ENCODE measurements at regions not wholly inside any gene's neighbourhood (a gene's known extent, or its start where the extent isn't known, plus 50 kb on each side); places are given as distances from the start of the nearest gene placed in this dataset.

DNA sequence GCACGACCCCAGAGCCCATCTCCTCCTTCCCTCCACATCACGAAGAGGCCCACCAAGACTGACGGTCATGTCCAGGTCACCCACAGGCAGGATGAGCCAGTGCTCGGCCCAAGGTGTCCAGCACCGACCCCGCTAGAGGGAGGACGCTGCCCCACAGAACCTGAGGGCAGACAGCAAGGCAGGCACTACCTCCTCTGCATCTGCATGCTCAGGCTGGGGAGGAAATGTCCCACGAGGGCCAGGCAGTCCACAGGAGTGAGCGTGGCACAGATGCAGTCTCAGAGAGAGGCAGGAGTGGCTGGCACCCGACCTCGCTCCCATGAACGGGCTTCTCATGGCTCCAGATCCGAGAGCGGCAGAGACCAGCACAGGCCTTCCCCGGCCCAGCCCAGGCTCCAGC lies 133.2 kb downstream of the TUBA3C start:
- ATAC-seq (ENCODE audit: low FRiP score) = no peak
- TF ChIP-seq, protein P1, sequence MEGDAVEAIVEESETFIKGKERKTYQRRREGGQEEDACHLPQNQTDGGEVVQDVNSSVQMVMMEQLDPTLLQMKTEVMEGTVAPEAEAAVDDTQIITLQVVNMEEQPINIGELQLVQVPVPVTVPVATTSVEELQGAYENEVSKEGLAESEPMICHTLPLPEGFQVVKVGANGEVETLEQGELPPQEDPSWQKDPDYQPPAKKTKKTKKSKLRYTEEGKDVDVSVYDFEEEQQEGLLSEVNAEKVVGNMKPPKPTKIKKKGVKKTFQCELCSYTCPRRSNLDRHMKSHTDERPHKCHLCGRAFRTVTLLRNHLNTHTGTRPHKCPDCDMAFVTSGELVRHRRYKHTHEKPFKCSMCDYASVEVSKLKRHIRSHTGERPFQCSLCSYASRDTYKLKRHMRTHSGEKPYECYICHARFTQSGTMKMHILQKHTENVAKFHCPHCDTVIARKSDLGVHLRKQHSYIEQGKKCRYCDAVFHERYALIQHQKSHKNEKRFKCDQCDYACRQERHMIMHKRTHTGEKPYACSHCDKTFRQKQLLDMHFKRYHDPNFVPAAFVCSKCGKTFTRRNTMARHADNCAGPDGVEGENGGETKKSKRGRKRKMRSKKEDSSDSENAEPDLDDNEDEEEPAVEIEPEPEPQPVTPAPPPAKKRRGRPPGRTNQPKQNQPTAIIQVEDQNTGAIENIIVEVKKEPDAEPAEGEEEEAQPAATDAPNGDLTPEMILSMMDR (IDR thresholded peaks at IDR 0.05) = no peak
- no peak for DNase-seq (ENCODE audit: low spot score)

DNA sequence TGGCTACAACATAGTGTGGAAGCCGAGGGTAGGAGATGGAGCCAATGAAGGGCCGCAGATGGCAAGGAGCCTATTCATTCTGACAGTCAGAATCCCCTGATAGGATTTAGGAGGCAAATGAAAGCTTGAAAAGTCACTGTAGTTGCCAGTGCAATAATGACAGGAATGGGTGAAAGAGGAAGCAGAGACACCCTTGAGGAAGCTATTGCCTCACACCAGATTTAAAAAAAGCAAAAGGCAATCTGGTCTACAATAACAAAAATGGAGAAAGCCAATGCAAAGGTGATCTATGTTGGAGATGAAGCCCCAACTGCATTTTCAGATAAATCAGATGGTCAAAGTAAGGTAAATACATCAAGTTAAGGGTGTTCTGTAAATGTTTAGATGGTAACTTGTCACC lies 158.5 kb downstream of the TUBA3C start:
- DNase-seq (ENCODE audit: low spot score) (no peak), ATAC-seq (ENCODE audit: low FRiP score) (no peak)
- TF ChIP-seq, protein P1 (IDR thresholded peaks at IDR 0.05) = no peak

DNA sequence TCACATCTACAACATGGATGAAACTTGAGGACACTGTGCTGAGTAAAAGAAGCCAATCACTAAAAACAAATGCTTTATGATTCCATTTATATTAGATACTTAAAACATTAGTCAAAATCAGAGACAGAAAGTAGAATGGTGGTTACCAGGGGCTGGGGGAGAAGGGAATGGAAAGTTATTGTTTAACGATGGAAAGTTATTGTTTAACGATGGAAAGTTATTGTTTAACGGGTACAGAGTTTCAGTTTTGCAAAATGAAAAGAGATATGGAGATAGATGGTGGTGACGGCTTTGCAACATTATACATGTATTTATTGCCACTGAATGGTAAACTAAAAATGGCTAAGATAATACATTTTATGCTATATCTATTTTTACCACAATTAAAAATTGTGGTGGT lies 160.6 kb downstream of the TUBA3C start:
- no peak for DNase-seq (ENCODE audit: low spot score)
- no peak for ATAC-seq (ENCODE audit: low FRiP score)
- TF ChIP-seq, protein P1 (IDR thresholded peaks at IDR 0.05) = no peak

DNA sequence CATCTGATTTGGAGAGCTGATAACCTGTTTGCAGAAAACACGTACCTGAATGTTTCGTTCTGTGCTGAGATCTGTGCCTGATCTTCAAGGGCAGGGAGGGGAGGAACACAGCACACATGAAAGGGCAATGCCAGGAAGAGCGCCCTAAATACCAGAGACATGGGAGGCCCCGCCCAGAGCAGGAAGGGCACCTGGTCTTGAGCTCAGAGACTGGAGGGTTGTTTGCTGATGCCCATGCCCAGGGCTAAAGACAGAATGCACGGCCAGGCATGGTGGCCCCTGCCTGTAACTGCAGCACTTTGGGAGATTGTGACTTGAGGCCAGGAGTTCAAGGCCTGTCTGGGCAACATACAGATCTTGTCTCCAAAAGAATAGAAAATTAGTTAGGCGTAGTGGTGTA lies 183.2 kb downstream of the TUBA3C start:
- ATAC-seq (ENCODE audit: low FRiP score) = no peak
- DNase-seq (ENCODE audit: low spot score) = no peak
- TF ChIP-seq, protein P1 (IDR thresholded peaks at IDR 0.05) = no peak

DNA sequence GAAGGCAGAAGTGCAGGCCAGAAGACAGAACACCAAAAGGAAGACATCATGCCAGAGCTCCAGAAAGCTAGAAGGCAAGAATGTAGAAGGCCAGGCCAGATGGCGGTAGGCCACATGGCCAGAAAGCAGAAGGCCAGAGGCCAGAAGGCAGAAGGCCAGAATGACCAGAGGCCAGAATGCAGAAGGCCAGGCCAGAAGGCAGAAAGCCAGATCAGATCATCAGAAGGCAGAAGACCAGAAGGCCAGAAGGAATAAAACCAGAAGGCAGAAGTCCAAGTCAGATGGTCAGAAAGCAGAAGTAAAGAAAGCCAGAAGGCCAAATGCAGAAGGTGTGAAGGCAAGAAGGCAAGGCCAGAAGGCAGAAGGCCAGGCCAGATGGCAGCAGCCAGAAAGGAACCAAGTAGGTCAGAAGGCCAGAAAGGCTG lies 185.0 kb downstream of the TUBA3C start:
- TF ChIP-seq, protein P1 (IDR thresholded peaks at IDR 0.05) = no peak
- no peak for DNase-seq (ENCODE audit: low spot score)
- no peak for ATAC-seq (ENCODE audit: low FRiP score)

DNA sequence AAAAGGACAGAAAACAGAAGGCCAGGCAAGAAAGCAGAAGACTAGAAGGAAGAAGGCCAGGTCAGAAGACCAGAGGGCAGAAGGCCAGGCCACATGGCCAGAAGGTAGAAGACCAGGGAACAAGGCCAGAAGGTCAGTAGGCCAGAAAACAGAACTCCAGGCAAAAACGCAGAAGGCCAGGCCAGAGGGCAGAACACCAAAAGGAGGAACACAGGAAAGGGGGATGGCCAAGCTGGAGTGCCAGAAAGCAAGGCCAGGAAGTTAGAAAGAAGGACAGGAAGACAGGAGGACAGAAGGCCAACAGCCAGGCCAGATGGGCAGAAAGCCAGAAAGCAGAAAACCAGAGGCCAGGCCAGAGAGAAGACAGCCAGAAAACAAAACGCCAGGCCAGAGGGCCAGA lies 185.4 kb downstream of the TUBA3C start:
- ATAC-seq (ENCODE audit: low FRiP score) (no peak), DNase-seq (ENCODE audit: low spot score) (no peak)
- TF ChIP-seq, protein P1 (IDR thresholded peaks at IDR 0.05) = no peak

DNA sequence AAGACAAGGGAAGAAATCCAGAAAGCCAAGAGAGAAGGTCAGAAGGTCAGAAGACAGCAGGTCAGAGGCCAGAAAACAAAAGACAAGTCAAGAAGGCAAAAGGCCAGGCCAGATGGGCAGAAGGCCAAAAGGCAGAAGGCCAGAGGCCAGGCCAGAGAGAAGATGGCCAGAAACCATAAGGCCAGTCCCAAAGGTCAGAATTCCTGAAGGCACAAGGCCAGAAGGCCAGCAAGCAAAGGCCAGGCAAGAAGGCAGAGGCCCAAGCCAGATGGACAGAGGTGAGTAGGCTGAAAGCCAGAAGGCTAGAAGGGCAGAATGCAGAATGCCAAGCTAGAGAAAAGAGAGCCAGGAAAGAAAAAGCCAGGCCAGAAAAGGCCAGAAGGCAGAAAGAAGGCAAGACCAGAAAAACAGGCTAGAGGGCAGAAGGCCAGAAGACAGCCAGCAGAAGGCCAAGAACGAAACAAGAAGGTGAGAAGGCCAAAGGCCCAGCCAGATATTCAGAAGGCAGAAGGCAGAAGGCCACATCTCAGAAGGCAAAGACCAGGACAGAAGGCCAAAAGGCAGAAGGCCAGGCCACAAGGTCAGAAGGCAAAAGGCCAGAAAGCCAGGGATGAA lies 186.3 kb downstream of the TUBA3C start:
- no peak for ATAC-seq (ENCODE audit: low FRiP score)
- DNase-seq (ENCODE audit: low spot score) = no peak
- TF ChIP-seq, protein P1 (IDR thresholded peaks at IDR 0.05) = no peak
